Stomach (tissue), 8 donors: ENCODE measurements at regions not wholly inside any gene's neighbourhood (a gene's known extent, or its start where the extent isn't known, plus 50 kb on each side); places are given as distances from the start of the nearest gene placed in this dataset.

ENCODE experiments used
- DNase-seq, 2 donors: peaks; one replicate each; pipeline versions ENCODE4 v3.0.0 to v3.0.0-alpha.2; 2013 to 2019
- H3K27ac ChIP-seq, 5 donors: fragments of 200-600 bp in 4 of 5; sonication (generic) in 4 of 5; one replicate each; pipeline ENCODE4 v1.5.1; 2013 to 2019; ENCODE audit warnings: mild to moderate bottlenecking in 1 of 5, moderate library complexity in 1 of 5
- H3K27me3 ChIP-seq, 3 donors: fragments of 200-600 bp; sonication (generic); one replicate each; pipeline ENCODE4 v1.5.1; 2017 to 2019; ENCODE audit warnings: mixed run types in 1 of 3
- H3K36me3 ChIP-seq, 4 donors: fragments of 200-600 bp; sonication (generic); 1 replicate in 3 of 4; 2 replicates in 1 of 4; pipeline ENCODE4 v1.5.1; 2016 to 2019
- H3K4me1 ChIP-seq, 4 donors: fragments of 200-600 bp; sonication (generic); one replicate each; pipeline ENCODE4 v1.5.1; 2016 to 2019
- H3K4me3 ChIP-seq, 4 donors: fragments of 200-600 bp; sonication (generic) in 3 of 4; one replicate each; pipeline ENCODE4 v1.5.1; 2016 to 2019; ENCODE audit warnings: mild to moderate bottlenecking in 1 of 4
- H3K9me3 ChIP-seq, 4 donors: fragments of 200-600 bp; sonication (generic); one replicate each; pipeline ENCODE4 v1.5.1; 2016 to 2019
- CTCF ChIP-seq, 7 experiments: fragments of 450-650 bp in 4 of 7; fragments of 200-600 bp in 3 of 7; sonication (generic) in 3 of 7; IDR thresholded peaks; one replicate each; pipeline ENCODE4 v1.5.1; 2016 to 2019; ENCODE audit warnings: antibody characterized with exemption in 7 of 7, control low read depth in 2 of 7, mild to moderate bottlenecking in 1 of 7
- EP300 ChIP-seq: sonication (generic); formaldehyde crosslinking; IDR thresholded peaks from one replicate; pipeline ENCODE4 v1.6.1; 2017; ENCODE audit warnings: antibody characterized with exemption
- POLR2A ChIP-seq, 4 donors: fragments of 450-650 bp; IDR thresholded peaks; one replicate each; pipeline ENCODE4 v1.6.1; 2016; ENCODE audit warnings: antibody characterized with exemption in 4 of 4, control low read depth in 2 of 4, mild to moderate bottlenecking in 1 of 4, moderate library complexity in 1 of 4
- POLR2AphosphoS5 ChIP-seq, 3 donors: sonication (generic); formaldehyde crosslinking; IDR thresholded peaks; one replicate each; pipeline ENCODE4 v1.6.1; 2016; ENCODE audit warnings: antibody characterized with exemption in 3 of 3
- WGBS, 5 donors: extraction: QIAGEN DNeasy Blood & Tissue Kit in 3 of 5; methylation state at CpG; one replicate each; pipeline versions ENCODE4 v1.1.5 to v1.1.7; 2013 to 2018; 5-methylcytosine and 5-hydroxymethylcytosine counted together
- intact Hi-C: fragments of 100-400 bp; cut with DNase I; formaldehyde crosslinking; loops from one replicate; pipeline ENCODE4 v1.15.1; 2023; ENCODE audit warnings: low total_unique reads
- donor health status: healthy with polysubstance abuse.
- donor health status: Bipolar disorder and iron deficiency.
- donor health status: healthy.

GRCh38 chr1:235023711-235024439 lies 104.8 kb downstream of the TOMM20 start:
- no peaks in the 10 kb centered on the region for H3K36me3 ChIP-seq
- DNase-seq: no peak
- H3K27me3 ChIP-seq: no peaks in the 10 kb centered on the region
- H3K9me3 ChIP-seq: peaks cover 0 to 3% (median 0%) of the 10 kb centered on the region in 4 donors
- WGBS, 5 donors: 83 to 90% (median 89%) methylated on average over 10 of the region's 10 CpGs
- intact Hi-C loops: no loop called here
- TF ChIP-seq POLR2AphosphoS5 (IDR thresholded peaks at IDR 0.05) (no peak), POLR2A (IDR thresholded peaks at IDR 0.05) (no peak), EP300 (no peak), CTCF (IDR thresholded peaks at IDR 0.05) (no peak)
- no peak overlapping the region for H3K4me3 ChIP-seq
- H3K27ac ChIP-seq: no peak overlapping the region
- peaks cover 0 to 16% (median 6%) of the 10 kb centered on the region in 4 donors for H3K4me1 ChIP-seq

GRCh38 chr1:235022981-235023710 lies 105.5 kb downstream of the TOMM20 start:
- 84 to 90% (median 86%) methylated on average over 13 of the region's 13 CpGs for WGBS, 5 donors

GRCh38 chr1:235022341-235022980 lies 106.2 kb downstream of the TOMM20 start:
- Histone ChIP-seq H3K4me1 (peaks cover 0 to 16% (median 6%) of the 10 kb centered on the region in 4 donors), H3K27ac (peak overlapping the region in 2 of 5 donors; percentile 36 to 53), H3K4me3 (no peak overlapping the region), H3K9me3 (peaks cover 0 to 9% (median 2%) of the 10 kb centered on the region in 4 donors), H3K36me3 (no peaks in the 10 kb centered on the region), H3K27me3 (no peaks in the 10 kb centered on the region)
- peak in 1 of 2 donors; percentile 57 for DNase-seq
- intact Hi-C loops: no loop called here
- no peak for TF ChIP-seq CTCF (IDR thresholded peaks at IDR 0.05)
- no peak for TF ChIP-seq EP300
- no peak for TF ChIP-seq POLR2AphosphoS5 (IDR thresholded peaks at IDR 0.05)
- TF ChIP-seq POLR2A (IDR thresholded peaks at IDR 0.05): no peak
- 47 to 62% (median 56%) methylated on average over 12 of the region's 12 CpGs for WGBS, 5 donors

More at GRCh38 chr1:235022981-235023710, 105.5 kb downstream of the TOMM20 start:
- Histone ChIP-seq H3K4me3 (no peak overlapping the region), H3K36me3 (no peaks in the 10 kb centered on the region), H3K27ac (peak overlapping the region in 1 of 5 donors; percentile 36), H3K4me1 (peaks cover 0 to 16% (median 6%) of the 10 kb centered on the region in 4 donors), H3K27me3 (no peaks in the 10 kb centered on the region), H3K9me3 (peaks cover 0 to 7% (median 2%) of the 10 kb centered on the region in 4 donors)
- DNase-seq: peak in 1 of 2 donors; percentile 17
- TF ChIP-seq CTCF (IDR thresholded peaks at IDR 0.05): no peak
- TF ChIP-seq POLR2AphosphoS5 (IDR thresholded peaks at IDR 0.05): no peak
- no peak for TF ChIP-seq EP300
- TF ChIP-seq POLR2A (IDR thresholded peaks at IDR 0.05): no peak
- intact Hi-C loops: no loop called here

GRCh38 chr1:235021815-235022214 lies 106.8 kb downstream of the TOMM20 start:
- 71 to 83% (median 78%) methylated on average over 7 of the region's 7 CpGs for WGBS, 5 donors
- Histone ChIP-seq H3K36me3 (no peaks in the 10 kb centered on the region), H3K4me3 (no peak overlapping the region), H3K4me1 (peaks cover 0 to 16% (median 6%) of the 10 kb centered on the region in 4 donors), H3K9me3 (peaks cover 0 to 7% (median 2%) of the 10 kb centered on the region in 4 donors), H3K27me3 (no peaks in the 10 kb centered on the region), H3K27ac (peak overlapping the region in 2 of 5 donors; percentile 36 to 53)
- TF ChIP-seq POLR2A (IDR thresholded peaks at IDR 0.05): no peak
- TF ChIP-seq POLR2AphosphoS5 (IDR thresholded peaks at IDR 0.05): no peak
- no peak for TF ChIP-seq EP300
- no peak for TF ChIP-seq CTCF (IDR thresholded peaks at IDR 0.05)
- DNase-seq: no peak
- intact Hi-C loops: no loop called here
